T-helper 2 cell treated with Interferon-gamma antibody and Interleukin-4, amounts not matched to agents 5 μg/mL and 100 μg/mL, for 36 hours (primary cell): ENCODE measurements at regions not wholly inside any gene's neighbourhood (a gene's known extent, or its start where the extent isn't known, plus 50 kb on each side); places are given as distances from the start of the nearest gene placed in this dataset.
"Not testable (repeated sequence)": the region's sequence is repeated elsewhere in the genome, so short reads cannot be mapped to it uniquely, and the experiment has no call there.

Experiments
- DNase-seq: peaks from one replicate; pipeline ENCODE4 v3.0.0; 2021; ENCODE audit warnings: low spot score
- H3K27ac Mint-ChIP-seq: one replicate; pipeline ENCODE4 v1.8.0; 2021; ENCODE audit warnings: mild to moderate bottlenecking, mixed read lengths
- H3K27me3 Mint-ChIP-seq: one replicate; pipeline ENCODE4 v1.8.0; 2021; ENCODE audit warnings: low read depth, mixed read lengths
- H3K36me3 Mint-ChIP-seq: one replicate; pipeline ENCODE4 v1.8.0; 2021; ENCODE audit warnings: low read depth, mixed read lengths
- H3K4me1 Mint-ChIP-seq: one replicate; pipeline ENCODE4 v1.8.0; 2021; ENCODE audit warnings: low read depth, mixed read lengths
- H3K4me3 Mint-ChIP-seq: one replicate; pipeline ENCODE4 v1.8.0; 2022; ENCODE audit warnings: mild to moderate bottlenecking, moderate library complexity, mixed read lengths
- H3K9me3 Mint-ChIP-seq: one replicate; pipeline ENCODE4 v1.8.0; 2021; ENCODE audit warnings: mixed read lengths

DNA sequence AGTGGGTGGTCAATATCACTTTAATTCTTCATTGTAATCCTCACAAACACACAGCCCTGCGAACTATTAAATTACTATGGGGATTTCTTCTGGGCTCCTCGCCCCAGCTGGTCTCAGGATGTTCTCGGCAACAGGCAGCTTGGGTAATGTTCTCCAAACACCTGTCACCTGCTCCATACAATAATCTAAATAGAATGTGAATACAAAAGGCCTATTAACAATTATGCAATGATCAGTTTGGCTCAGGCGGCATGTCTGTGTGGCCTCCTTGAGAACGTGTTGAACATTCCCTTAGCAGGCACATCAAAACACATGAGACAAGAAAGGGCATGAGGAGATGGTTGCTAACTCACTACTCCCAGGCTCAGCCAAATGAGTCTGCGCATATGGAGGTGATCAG is 158.6 kb upstream of the KBTBD8 start:
- H3K4me1 Mint-ChIP-seq, result no peaks in the 10 kb centered on the region
- no peak for DNase-seq
- no peaks in the 10 kb centered on the region for H3K36me3 Mint-ChIP-seq
- peaks cover 2% of the 10 kb centered on the region for H3K27me3 Mint-ChIP-seq
- no peak overlapping the region for H3K27ac Mint-ChIP-seq
- no peak overlapping the region for H3K4me3 Mint-ChIP-seq
- no peaks in the 10 kb centered on the region for H3K9me3 Mint-ChIP-seq

DNA sequence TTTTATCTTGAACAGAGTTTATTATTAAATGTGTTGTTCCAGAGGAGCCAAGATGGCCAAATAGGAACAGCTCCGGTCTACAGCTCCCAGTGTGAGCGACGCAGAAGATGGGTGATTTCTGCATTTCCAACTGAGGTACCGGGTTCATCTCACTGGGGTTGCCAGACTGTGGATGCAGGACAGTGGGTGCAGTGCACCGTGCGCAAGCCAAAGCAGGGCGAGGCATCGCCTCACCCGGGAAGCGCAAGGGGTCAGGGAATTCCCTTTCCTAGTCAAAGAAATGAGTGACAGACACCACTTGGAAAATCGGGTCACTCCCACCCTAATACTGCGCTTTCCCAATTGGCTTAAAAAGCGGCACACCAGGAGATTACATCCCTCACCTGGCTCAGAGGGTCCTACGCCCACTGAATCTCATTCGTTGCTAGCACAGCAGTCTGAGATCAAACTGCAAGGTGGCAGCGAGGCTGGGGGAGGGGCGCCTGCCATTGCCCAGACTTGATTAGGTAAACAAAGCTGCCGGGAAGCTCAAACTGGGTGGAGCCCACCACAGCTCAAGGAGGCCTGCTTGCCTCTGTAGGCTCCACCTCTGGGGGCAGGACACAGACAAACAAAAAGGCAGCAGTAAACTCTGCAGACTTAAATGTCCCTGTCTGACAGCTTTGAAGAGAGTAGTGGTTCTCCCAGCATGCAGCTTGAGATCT is 155.2 kb upstream of the KBTBD8 start:
- not testable (repeated sequence) for H3K4me1 Mint-ChIP-seq, H3K9me3 Mint-ChIP-seq, H3K36me3 Mint-ChIP-seq, H3K27me3 Mint-ChIP-seq, DNase-seq, H3K4me3 Mint-ChIP-seq, H3K27ac Mint-ChIP-seq

GRCh38 chr3:66851894-66852613 is 146.1 kb upstream of the KBTBD8 start:
- no peak for DNase-seq
- Mint-ChIP-seq H3K9me3 (no peaks in the 10 kb centered on the region), H3K4me3 (no peak overlapping the region), H3K27ac (no peak overlapping the region), H3K36me3 (no peaks in the 10 kb centered on the region), H3K4me1 (no peaks in the 10 kb centered on the region), H3K27me3 (peaks cover 2% of the 10 kb centered on the region)

- Mint-ChIP-seq H3K36me3 (no peaks in the 10 kb centered on the region), H3K4me1 (no peaks in the 10 kb centered on the region), H3K27ac (no peak overlapping the region), H3K9me3 (no peaks in the 10 kb centered on the region), H3K4me3 (no peak overlapping the region), H3K27me3 (peaks cover 2% of the 10 kb centered on the region)
- no peak for DNase-seq
Observed at GRCh38 chr3:66854601-66855151, 143.4 kb upstream of the KBTBD8 start.

DNA sequence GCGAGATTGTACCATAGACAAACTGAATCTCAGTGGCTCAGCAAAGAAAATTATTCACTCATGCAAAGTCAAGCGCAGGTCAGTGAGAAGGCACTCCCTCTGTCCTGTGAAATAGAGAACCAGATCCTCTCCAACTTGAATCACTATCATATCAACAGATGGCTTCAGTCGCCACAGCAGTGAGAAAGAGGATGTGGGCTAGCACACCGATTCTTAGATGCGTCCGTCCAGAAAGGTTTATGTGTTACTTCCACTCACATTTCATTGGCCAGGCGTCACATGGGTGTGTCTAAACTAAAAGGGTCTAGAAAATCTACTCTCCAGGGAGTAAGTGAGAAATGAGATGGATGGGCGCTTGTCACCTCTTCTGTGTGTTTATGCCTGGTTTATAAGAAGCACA is 141.6 kb upstream of the KBTBD8 start:
- H3K9me3 Mint-ChIP-seq, result no peaks in the 10 kb centered on the region
- H3K27me3 Mint-ChIP-seq, result peaks cover 2% of the 10 kb centered on the region
- no peaks in the 10 kb centered on the region for H3K36me3 Mint-ChIP-seq
- no peak for DNase-seq
- H3K27ac Mint-ChIP-seq, result no peak overlapping the region
- H3K4me3 Mint-ChIP-seq, result no peak overlapping the region
- no peaks in the 10 kb centered on the region for H3K4me1 Mint-ChIP-seq

DNA sequence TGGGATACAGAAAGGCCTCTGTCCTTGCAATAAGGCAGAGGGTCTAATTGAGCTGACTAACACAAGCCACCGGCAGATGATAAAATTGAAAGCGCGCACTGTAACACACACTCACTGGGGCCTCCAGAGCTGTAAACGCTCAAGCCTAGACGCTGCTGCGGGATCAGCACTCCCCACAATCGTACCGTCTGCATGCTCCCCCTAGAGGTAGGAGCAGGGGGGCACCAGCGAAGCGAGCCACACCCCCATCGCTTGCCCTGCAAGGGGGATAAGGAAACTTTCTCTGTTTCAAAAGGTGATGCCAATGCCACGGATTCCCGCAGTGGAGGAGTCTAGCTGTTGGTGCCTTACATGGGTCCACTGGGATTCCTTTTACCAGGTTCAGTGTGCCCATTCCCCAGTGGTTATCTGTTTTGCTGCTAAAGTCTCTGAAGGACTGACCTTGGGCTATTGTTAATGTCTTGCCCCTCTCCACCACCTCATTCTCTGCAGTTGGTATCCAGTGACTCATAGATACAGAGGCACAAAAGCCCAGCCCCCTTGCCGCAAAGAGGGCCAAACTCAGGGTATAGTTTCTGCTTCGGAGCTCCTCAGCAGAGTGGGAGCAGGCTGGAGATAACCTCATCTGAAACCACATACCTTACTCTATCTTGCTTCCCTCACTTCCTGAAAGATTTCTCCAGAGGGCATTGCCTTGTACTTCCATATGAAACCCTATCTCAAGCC is 139.3 kb upstream of the KBTBD8 start:
- Mint-ChIP-seq H3K4me3 (no peak overlapping the region), H3K27me3 (peaks cover 2% of the 10 kb centered on the region), H3K9me3 (no peaks in the 10 kb centered on the region), H3K27ac (no peak overlapping the region), H3K36me3 (no peaks in the 10 kb centered on the region), H3K4me1 (no peaks in the 10 kb centered on the region)
- DNase-seq, result no peak

GRCh38 chr3:66860771-66861170 is 137.3 kb upstream of the KBTBD8 start:
- Mint-ChIP-seq H3K27ac (no peak overlapping the region), H3K27me3 (no peaks in the 10 kb centered on the region), H3K9me3 (no peaks in the 10 kb centered on the region), H3K36me3 (no peaks in the 10 kb centered on the region), H3K4me1 (no peaks in the 10 kb centered on the region), H3K4me3 (no peak overlapping the region)
- DNase-seq, result no peak

DNA sequence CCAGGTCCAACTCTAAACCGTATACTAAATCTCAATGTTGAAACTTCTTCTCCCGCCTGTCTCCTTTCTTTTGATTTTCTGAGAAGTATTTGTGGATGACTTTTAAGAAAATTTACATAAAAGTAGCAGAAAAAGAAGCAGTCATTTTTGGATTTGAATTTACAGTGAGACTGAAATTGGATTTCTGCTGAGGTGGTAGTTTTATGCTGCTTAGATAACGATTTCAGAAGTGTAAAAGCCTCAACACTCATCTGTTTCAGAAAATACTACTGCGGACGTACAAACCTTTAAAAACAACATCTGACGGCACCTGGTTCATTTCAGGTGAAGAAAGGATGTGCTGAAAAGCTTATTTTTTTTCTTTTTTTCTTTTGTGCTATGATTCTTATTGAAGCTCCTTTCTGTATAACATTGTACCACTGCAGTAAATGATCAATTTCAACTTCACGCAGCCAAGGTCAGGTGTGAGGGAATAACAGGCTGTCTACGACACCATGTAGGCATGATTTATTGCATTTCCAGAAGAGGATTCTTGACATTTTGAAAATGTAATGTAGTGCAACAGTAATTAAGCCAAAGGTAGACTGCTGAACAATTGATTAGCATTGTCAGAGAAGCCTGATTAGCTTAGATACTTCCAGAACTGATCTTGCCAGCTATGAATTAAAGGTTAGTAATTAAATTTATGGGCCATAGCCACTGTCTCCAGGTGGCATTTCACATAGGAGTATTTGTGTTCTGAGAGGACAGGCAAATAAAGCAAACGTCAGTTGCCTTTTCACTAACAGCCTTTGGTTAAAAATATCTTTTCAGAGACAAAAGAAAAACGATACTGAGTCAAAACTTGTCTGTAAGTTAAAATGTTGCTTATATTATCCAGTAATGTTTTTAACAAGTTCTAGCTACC is 134.6 kb upstream of the KBTBD8 start:
- no peak overlapping the region for H3K4me3 Mint-ChIP-seq
- H3K27me3 Mint-ChIP-seq, result no peaks in the 10 kb centered on the region

GRCh38 chr3:66884659-66885058 is 113.4 kb upstream of the KBTBD8 start:
- no peaks in the 10 kb centered on the region for H3K4me1 Mint-ChIP-seq
- H3K4me3 Mint-ChIP-seq, result no peak overlapping the region
- H3K27ac Mint-ChIP-seq, result no peak overlapping the region
- no peaks in the 10 kb centered on the region for H3K36me3 Mint-ChIP-seq
- H3K27me3 Mint-ChIP-seq, result no peaks in the 10 kb centered on the region
- H3K9me3 Mint-ChIP-seq, result no peaks in the 10 kb centered on the region
- no peak for DNase-seq

More for the DNA sequence above, 134.6 kb upstream of the KBTBD8 start:
- Mint-ChIP-seq H3K36me3 (no peaks in the 10 kb centered on the region), H3K9me3 (no peaks in the 10 kb centered on the region), H3K27ac (no peak overlapping the region), H3K4me1 (no peaks in the 10 kb centered on the region)
- DNase-seq, result no peak

GRCh38 chr3:66885326-66886000 is 112.6 kb upstream of the KBTBD8 start:
- Mint-ChIP-seq H3K27me3 (no peaks in the 10 kb centered on the region), H3K36me3 (no peaks in the 10 kb centered on the region), H3K4me3 (no peak overlapping the region), H3K4me1 (peaks cover 2% of the 10 kb centered on the region), H3K9me3 (no peaks in the 10 kb centered on the region), H3K27ac (no peak overlapping the region)
- no peak for DNase-seq

- H3K4me1 Mint-ChIP-seq, result peaks cover 2% of the 10 kb centered on the region
- no peak overlapping the region for H3K27ac Mint-ChIP-seq
Observed at GRCh38 chr3:66889750-66890494, 108.2 kb upstream of the KBTBD8 start.

GRCh38 chr3:66898155-66898554 is 100.0 kb upstream of the KBTBD8 start:
- no peaks in the 10 kb centered on the region for H3K27me3 Mint-ChIP-seq
- peaks cover 56% of the 10 kb centered on the region for H3K9me3 Mint-ChIP-seq
- H3K27ac Mint-ChIP-seq, result no peak overlapping the region

More at GRCh38 chr3:66889750-66890494, 108.2 kb upstream of the KBTBD8 start:
- Mint-ChIP-seq H3K4me3 (no peak overlapping the region), H3K9me3 (peaks cover 11% of the 10 kb centered on the region), H3K36me3 (no peaks in the 10 kb centered on the region), H3K27me3 (no peaks in the 10 kb centered on the region)
- DNase-seq, result no peak

More at GRCh38 chr3:66898155-66898554, 100.0 kb upstream of the KBTBD8 start:
- no peak for DNase-seq
- H3K36me3 Mint-ChIP-seq, result no peaks in the 10 kb centered on the region
- H3K4me3 Mint-ChIP-seq, result no peak overlapping the region
- H3K4me1 Mint-ChIP-seq, result no peaks in the 10 kb centered on the region
